BE2C (cell line): ENCODE measurements at regions not wholly inside any gene's neighbourhood (a gene's known extent, or its start where the extent isn't known, plus 50 kb on each side); places are given as distances from the start of the nearest gene placed in this dataset.

Source experiments
- DNase-seq: peaks from one replicate; pipeline ENCODE4 v3.0.0-alpha.2; 2020
- H3K27me3 ChIP-seq: fragments of 250-450 bp; sonication (Bioruptor Pico); 2 replicates; pipeline ENCODE4 v1.5.1; 2020; ENCODE audit warnings: mild to moderate bottlenecking
- H3K36me3 ChIP-seq: fragments of 250-450 bp; sonication (Bioruptor Pico); 2 replicates; pipeline ENCODE4 v1.5.1; 2020; ENCODE audit warnings: mild to moderate bottlenecking
- H3K4me1 ChIP-seq: fragments of 250-450 bp; sonication (Bioruptor Pico); 2 replicates; pipeline ENCODE4 v1.5.1; 2020
- H3K4me3 ChIP-seq: 2 replicates; pipeline ENCODE4 v1.5.1; 2011; ENCODE audit warnings: low read depth, low read length
- H3K9me3 ChIP-seq: fragments of 250-450 bp; sonication (Bioruptor Pico); 2 replicates; pipeline ENCODE4 v1.5.1; 2020
- CTCF ChIP-seq: IDR thresholded peaks from 2 replicates; pipeline ENCODE4 v1.5.1; 2012; ENCODE audit warnings: mild to moderate bottlenecking, low read depth, low read length

- no peaks in the 10 kb centered on the region; the same call in 1 of the 2 replicates for H3K27me3 ChIP-seq
- DNase-seq, result no peak
- H3K9me3 ChIP-seq, result no peaks in the 10 kb centered on the region
- no peaks in the 10 kb centered on the region for H3K4me1 ChIP-seq
- H3K4me3 ChIP-seq, result no peak overlapping the region
- TF ChIP-seq CTCF, result no peak
- no peaks in the 10 kb centered on the region for H3K36me3 ChIP-seq
These were observed 128.0 kb downstream of the ELAPOR2 start for GRCh38 chr7:86931439-86931838.

- no peak overlapping the region for H3K4me3 ChIP-seq
- no peaks in the 10 kb centered on the region for H3K9me3 ChIP-seq
- no peaks in the 10 kb centered on the region; the same call in 1 of the 2 replicates for H3K27me3 ChIP-seq
- H3K4me1 ChIP-seq, result no peaks in the 10 kb centered on the region
- TF ChIP-seq CTCF, result no peak
- H3K36me3 ChIP-seq, result no peaks in the 10 kb centered on the region
- no peak for DNase-seq
These were observed 128.7 kb downstream of the ELAPOR2 start for GRCh38 chr7:86930554-86931307.

GRCh38 chr7:86929293-86930109 lies 130.0 kb downstream of the ELAPOR2 start:
- no peaks in the 10 kb centered on the region for H3K4me1 ChIP-seq
- H3K27me3 ChIP-seq, result no peaks in the 10 kb centered on the region; the same call in 1 of the 2 replicates
- no peaks in the 10 kb centered on the region for H3K36me3 ChIP-seq
- TF ChIP-seq CTCF, result no peak
- no peak overlapping the region for H3K4me3 ChIP-seq
- DNase-seq, result no peak
- H3K9me3 ChIP-seq, result no peaks in the 10 kb centered on the region

- TF ChIP-seq CTCF, result no peak
- Histone ChIP-seq H3K4me3 (no peak overlapping the region), H3K4me1 (no peaks in the 10 kb centered on the region), H3K27me3 (no peaks in the 10 kb centered on the region; the same call in 1 of the 2 replicates), H3K36me3 (no peaks in the 10 kb centered on the region), H3K9me3 (no peaks in the 10 kb centered on the region)
- DNase-seq, result no peak
These were observed 131.1 kb downstream of the ELAPOR2 start for GRCh38 chr7:86928308-86928707.

- no peaks in the 10 kb centered on the region for H3K9me3 ChIP-seq
- H3K4me1 ChIP-seq, result no peaks in the 10 kb centered on the region
- no peak overlapping the region for H3K4me3 ChIP-seq
- peak; percentile 24 for DNase-seq
- H3K27me3 ChIP-seq, result no peaks in the 10 kb centered on the region; the same call in 1 of the 2 replicates
- peak; percentile 81 for TF ChIP-seq CTCF
- H3K36me3 ChIP-seq, result no peaks in the 10 kb centered on the region
These were observed 132.7 kb downstream of the ELAPOR2 start for GRCh38 chr7:86926732-86927131.
